Upper lobe of left lung (tissue), 6 donors: ENCODE measurements at regions not wholly inside any gene's neighbourhood (a gene's known extent, or its start where the extent isn't known, plus 50 kb on each side); places are given as distances from the start of the nearest gene placed in this dataset.
A peak's percentile ranks its signal among the peaks of the same experiment; 100 is the strongest.

Experiments used
- ATAC-seq, 2 donors: fragments of 200-7000 bp; cut with Tn5 transposase; one replicate each; pipeline ENCODE4 v1.9.1; 2022; ENCODE audit warnings: mild to moderate bottlenecking in 2 of 2, moderate library complexity in 2 of 2; ENCODE audit not compliant: low FRiP score in 2 of 2
- DNase-seq, 2 donors: peaks; one replicate each; pipeline ENCODE4 v3.0.0-alpha.2; 2019 to 2020
- H3K27ac ChIP-seq, 4 donors: fragments of 200-600 bp; sonication (generic); one replicate each; pipeline ENCODE4 v1.5.1; 2016 to 2019
- H3K27me3 ChIP-seq, 4 donors: fragments of 200-600 bp; sonication (generic); one replicate each; pipeline ENCODE4 v1.5.1; 2017 to 2019
- H3K36me3 ChIP-seq, 4 donors: fragments of 200-600 bp; sonication (generic); one replicate each; pipeline ENCODE4 v1.5.1; 2016 to 2019
- H3K4me1 ChIP-seq, 4 donors: fragments of 200-600 bp; sonication (generic); one replicate each; pipeline ENCODE4 v1.5.1; 2018 to 2019
- H3K4me3 ChIP-seq, 4 donors: fragments of 200-600 bp; sonication (generic); one replicate each; pipeline ENCODE4 v1.5.1; 2017 to 2019; ENCODE audit warnings: mild to moderate bottlenecking in 2 of 4, moderate library complexity in 1 of 4
- H3K9me3 ChIP-seq, 4 donors: fragments of 200-600 bp; sonication (generic); one replicate each; pipeline ENCODE4 v1.5.1; 2018 to 2019
- EP300 ChIP-seq, 4 donors: sonication (generic); formaldehyde crosslinking; IDR thresholded peaks; one replicate each; pipeline ENCODE4 v1.5.1; 2017; ENCODE audit warnings: antibody characterized with exemption in 4 of 4, control low read depth in 2 of 4
- POLR2A ChIP-seq, 4 donors: fragments of 450-650 bp; IDR thresholded peaks; one replicate each; pipeline ENCODE4 v1.5.1; 2016 to 2017; ENCODE audit warnings: antibody characterized with exemption in 4 of 4, mild to moderate bottlenecking in 2 of 4
- POLR2AphosphoS5 ChIP-seq, 2 donors: sonication (generic); formaldehyde crosslinking; IDR thresholded peaks; one replicate each; pipeline ENCODE4 v1.5.1; 2017; ENCODE audit warnings: antibody characterized with exemption in 2 of 2
- WGBS, 2 donors: methylation state at CpG; one replicate each; pipeline ENCODE4 v1.1.5; 2017 to 2018; 5-methylcytosine and 5-hydroxymethylcytosine counted together
- TF ChIP-seq, protein P1 (sequence below), 6 experiments: fragments of 450-650 bp in 4 of 6; fragments of 200-600 bp in 2 of 6; sonication (generic) in 2 of 6; IDR thresholded peaks; one replicate each; pipeline ENCODE4 v1.5.1; 2016 to 2019; ENCODE audit warnings: antibody characterized with exemption in 6 of 6
- donor health status: DM: no; HTN: no; CAD: no; lungs with moderate emphysema.
- donor health status: DM: no; HTN: yes; CAD: no; lungs with severe emphysema.

- TF ChIP-seq EP300 (IDR thresholded peaks at IDR 0.05) (no peak), POLR2AphosphoS5 (IDR thresholded peaks at IDR 0.05) (no peak), POLR2A (IDR thresholded peaks at IDR 0.05) (no peak)
- TF ChIP-seq, protein P1, sequence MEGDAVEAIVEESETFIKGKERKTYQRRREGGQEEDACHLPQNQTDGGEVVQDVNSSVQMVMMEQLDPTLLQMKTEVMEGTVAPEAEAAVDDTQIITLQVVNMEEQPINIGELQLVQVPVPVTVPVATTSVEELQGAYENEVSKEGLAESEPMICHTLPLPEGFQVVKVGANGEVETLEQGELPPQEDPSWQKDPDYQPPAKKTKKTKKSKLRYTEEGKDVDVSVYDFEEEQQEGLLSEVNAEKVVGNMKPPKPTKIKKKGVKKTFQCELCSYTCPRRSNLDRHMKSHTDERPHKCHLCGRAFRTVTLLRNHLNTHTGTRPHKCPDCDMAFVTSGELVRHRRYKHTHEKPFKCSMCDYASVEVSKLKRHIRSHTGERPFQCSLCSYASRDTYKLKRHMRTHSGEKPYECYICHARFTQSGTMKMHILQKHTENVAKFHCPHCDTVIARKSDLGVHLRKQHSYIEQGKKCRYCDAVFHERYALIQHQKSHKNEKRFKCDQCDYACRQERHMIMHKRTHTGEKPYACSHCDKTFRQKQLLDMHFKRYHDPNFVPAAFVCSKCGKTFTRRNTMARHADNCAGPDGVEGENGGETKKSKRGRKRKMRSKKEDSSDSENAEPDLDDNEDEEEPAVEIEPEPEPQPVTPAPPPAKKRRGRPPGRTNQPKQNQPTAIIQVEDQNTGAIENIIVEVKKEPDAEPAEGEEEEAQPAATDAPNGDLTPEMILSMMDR (IDR thresholded peaks at IDR 0.05), result no peak
- Histone ChIP-seq H3K36me3 (no peaks in the 10 kb centered on the region), H3K4me1 (peaks cover 3 to 17% (median 12%) of the 10 kb centered on the region in 4 donors), H3K9me3 (no peaks in the 10 kb centered on the region), H3K27ac (no peak overlapping the region), H3K27me3 (no peaks in the 10 kb centered on the region), H3K4me3 (no peak overlapping the region)
- DNase-seq (no peak), ATAC-seq (no peak)
- WGBS, 2 donors, result 61 to 72% methylated on average over 1 of the region's 1 CpG
These were observed 69.5 kb downstream of the ACTBL2 start for GRCh38 chr5:57413145-57413544.

DNA sequence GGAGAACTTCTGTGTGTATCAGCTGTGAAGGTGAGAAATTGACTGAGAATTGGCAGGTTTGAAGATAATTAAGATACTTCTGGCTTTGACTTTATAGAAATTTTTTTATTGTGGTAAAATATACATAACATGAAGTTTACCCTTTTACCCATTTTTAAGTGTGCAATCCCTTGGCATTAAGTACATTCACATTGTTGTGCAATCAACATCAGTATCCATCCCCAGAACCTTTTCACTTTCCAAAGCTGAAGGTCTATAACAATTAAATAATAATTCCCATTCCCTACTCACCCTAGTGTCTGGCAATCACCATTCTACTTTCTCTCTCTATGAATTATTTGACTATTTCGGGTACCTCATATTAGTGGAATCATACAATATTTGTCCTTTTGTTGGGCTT lies 69.9 kb downstream of the ACTBL2 start:
- no peak for ATAC-seq
- Histone ChIP-seq H3K4me3 (no peak overlapping the region), H3K27ac (no peak overlapping the region), H3K4me1 (peaks cover 3 to 19% (median 13%) of the 10 kb centered on the region in 4 donors), H3K36me3 (no peaks in the 10 kb centered on the region), H3K27me3 (no peaks in the 10 kb centered on the region), H3K9me3 (no peaks in the 10 kb centered on the region)
- DNase-seq, result no peak
- WGBS, 2 donors, result 88 to 95% methylated on average over 1 of the region's 1 CpG
- TF ChIP-seq POLR2AphosphoS5 (IDR thresholded peaks at IDR 0.05) (no peak), EP300 (IDR thresholded peaks at IDR 0.05) (no peak), POLR2A (IDR thresholded peaks at IDR 0.05) (no peak)
- TF ChIP-seq, protein P1 (IDR thresholded peaks at IDR 0.05), result no peak

DNA sequence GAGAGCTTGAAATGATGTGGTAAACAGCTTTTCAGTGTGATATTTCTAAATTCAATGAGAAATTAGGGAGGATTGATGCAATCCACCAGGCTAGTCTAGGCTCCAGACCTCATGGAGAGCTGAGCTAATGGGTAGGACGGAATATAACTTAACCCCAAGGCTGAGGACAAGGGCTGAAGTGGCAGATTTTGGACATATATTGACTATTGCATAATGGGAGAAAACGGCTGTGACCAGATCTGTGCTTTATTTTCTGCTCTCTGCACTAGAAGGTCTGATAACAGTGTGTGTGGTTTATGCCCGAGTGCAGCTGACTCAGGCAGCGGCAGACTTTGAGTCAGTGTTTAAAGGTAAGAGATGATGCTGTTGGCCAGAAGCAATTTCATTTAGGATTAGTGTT lies 70.6 kb downstream of the ACTBL2 start:
- Histone ChIP-seq H3K27me3 (no peaks in the 10 kb centered on the region), H3K9me3 (no peaks in the 10 kb centered on the region), H3K4me3 (no peak overlapping the region), H3K36me3 (no peaks in the 10 kb centered on the region), H3K27ac (no peak overlapping the region), H3K4me1 (peaks cover 3 to 23% (median 13%) of the 10 kb centered on the region in 4 donors)
- 38 to 58% methylated on average over 4 of the region's 4 CpGs for WGBS, 2 donors
- peak in 1 of 2 donors; percentile 16 for TF ChIP-seq POLR2AphosphoS5 (IDR thresholded peaks at IDR 0.05)
- TF ChIP-seq POLR2A (IDR thresholded peaks at IDR 0.05), result no peak
- no peak for TF ChIP-seq EP300 (IDR thresholded peaks at IDR 0.05)
- peak in 1 of 2 donors; percentile 39 for ATAC-seq
- DNase-seq, result no peak

DNA sequence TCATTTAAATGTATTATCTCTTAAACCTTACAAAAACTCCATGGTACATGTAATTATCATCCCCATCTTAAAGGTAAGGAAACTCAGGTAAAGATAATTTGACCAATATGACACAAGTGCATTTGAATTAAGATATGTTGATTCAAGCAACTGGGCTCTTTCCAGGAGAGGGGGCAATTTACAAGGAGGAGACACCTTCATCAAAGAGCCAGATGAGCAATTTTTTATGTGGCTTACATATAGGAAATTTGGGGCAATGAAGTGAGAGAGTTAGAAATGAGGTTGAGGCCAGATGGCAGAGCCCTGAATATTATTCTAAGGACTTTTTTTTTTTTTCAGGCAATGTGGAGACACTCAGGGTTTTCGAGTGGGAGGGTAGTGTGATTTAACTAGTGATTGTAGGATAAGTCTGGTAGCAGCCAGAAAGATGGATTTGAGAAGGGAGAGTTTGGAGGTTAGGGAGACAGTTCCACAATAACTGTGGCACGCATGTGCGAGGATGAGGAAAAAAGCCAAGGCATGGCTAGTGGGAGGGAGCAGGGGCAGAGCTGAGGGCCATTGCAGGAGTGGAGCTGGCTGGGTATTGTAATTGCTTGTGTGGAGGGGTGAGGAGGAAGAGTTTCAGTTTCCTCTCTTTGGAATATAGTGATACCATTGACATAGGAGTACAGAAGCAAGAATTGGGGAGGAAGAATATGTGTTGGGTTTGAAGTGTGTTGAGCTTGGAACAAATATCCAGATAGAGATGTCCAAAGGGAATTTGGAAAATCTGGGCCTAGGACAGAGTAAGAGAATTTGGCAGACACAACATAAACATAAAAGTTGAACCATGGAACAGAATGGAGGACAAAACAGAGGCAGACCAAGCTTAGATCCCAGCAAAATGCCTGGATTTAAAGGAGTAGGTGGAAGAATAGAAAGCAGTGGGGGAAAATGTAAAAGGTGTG lies 72.0 kb downstream of the ACTBL2 start:
- H3K4me3 ChIP-seq, result no peak overlapping the region
- H3K9me3 ChIP-seq, result no peaks in the 10 kb centered on the region
- no peak for TF ChIP-seq POLR2A (IDR thresholded peaks at IDR 0.05)
- H3K4me1 ChIP-seq, result peaks cover 3 to 23% (median 13%) of the 10 kb centered on the region in 4 donors
- 72 to 78% methylated on average over 3 of the region's 3 CpGs for WGBS, 2 donors
- H3K27ac ChIP-seq, result no peak overlapping the region
- no peaks in the 10 kb centered on the region for H3K36me3 ChIP-seq
- ATAC-seq, result no peak
- no peaks in the 10 kb centered on the region for H3K27me3 ChIP-seq
- no peak for DNase-seq

- no peak for DNase-seq
- peak overlapping the region in 1 of 4 donors; percentile 28 for H3K27ac ChIP-seq
- H3K36me3 ChIP-seq, result no peaks in the 10 kb centered on the region
- no peaks in the 10 kb centered on the region for H3K9me3 ChIP-seq
- H3K4me1 ChIP-seq, result peaks cover 3 to 23% (median 13%) of the 10 kb centered on the region in 4 donors
- 33 to 36% methylated on average over 1 of the region's 1 CpG for WGBS, 2 donors
- peak in 1 of 2 donors; percentile 40 for ATAC-seq
- TF ChIP-seq EP300 (IDR thresholded peaks at IDR 0.05) (peak in 1 of 4 donors; percentile 48), POLR2A (IDR thresholded peaks at IDR 0.05) (no peak)
- H3K4me3 ChIP-seq, result no peak overlapping the region
- no peaks in the 10 kb centered on the region for H3K27me3 ChIP-seq
These were observed 73.9 kb downstream of the ACTBL2 start for GRCh38 chr5:57408714-57409113.

DNA sequence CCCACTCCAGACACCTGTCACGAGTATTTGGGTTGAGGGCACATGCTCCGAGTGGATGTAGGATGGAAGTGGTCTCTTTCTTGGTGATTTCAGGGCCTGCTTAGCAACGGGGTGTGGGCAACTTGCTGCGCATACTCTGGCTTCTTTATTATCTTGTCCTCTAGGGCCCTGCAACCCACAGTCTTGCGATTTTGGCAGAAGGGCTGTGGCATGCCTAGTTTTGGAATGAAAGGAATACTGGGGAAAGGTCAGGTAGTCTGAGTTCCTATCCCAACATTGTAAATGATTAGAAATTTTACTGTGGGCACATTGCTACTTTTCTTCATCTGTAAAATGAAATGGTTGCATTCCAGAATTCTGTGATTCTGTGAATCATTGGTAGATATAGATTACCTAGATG lies 74.3 kb downstream of the ACTBL2 start:
- no peak for DNase-seq
- Histone ChIP-seq H3K36me3 (no peaks in the 10 kb centered on the region), H3K4me3 (no peak overlapping the region), H3K4me1 (peaks cover 3 to 23% (median 13%) of the 10 kb centered on the region in 4 donors), H3K9me3 (no peaks in the 10 kb centered on the region), H3K27me3 (no peaks in the 10 kb centered on the region), H3K27ac (peak overlapping the region in 1 of 4 donors; percentile 11)
- WGBS, 2 donors, result 75 to 91% methylated on average over 5 of the region's 5 CpGs
- no peak for ATAC-seq
- no peak for TF ChIP-seq POLR2AphosphoS5 (IDR thresholded peaks at IDR 0.05)
- TF ChIP-seq POLR2A (IDR thresholded peaks at IDR 0.05), result no peak
- TF ChIP-seq, protein P1 (IDR thresholded peaks at IDR 0.05), result no peak
- TF ChIP-seq EP300 (IDR thresholded peaks at IDR 0.05), result no peak
